H9 (cell line): ENCODE measurements at regions not wholly inside any gene's neighbourhood (a gene's known extent, or its start where the extent isn't known, plus 50 kb on each side); places are given as distances from the start of the nearest gene placed in this dataset.
A peak's percentile ranks its signal among the peaks of the same experiment; 100 is the strongest.

ENCODE experiments used
- DNase-seq: peaks from one replicate; pipeline ENCODE4 v3.0.0-alpha.2; 2017
- H2AFZ ChIP-seq: one replicate; pipeline ENCODE4 v1.6.1; 2013; ENCODE audit warnings: mild to moderate bottlenecking, low read length, control low read depth, moderate library complexity
- H2AK5ac ChIP-seq: 2 replicates; pipeline ENCODE4 v1.6.1; 2013; ENCODE audit warnings: low read length, control low read depth, mixed read lengths; ENCODE audit not compliant: insufficient read length
- H2BK120ac ChIP-seq: one replicate; pipeline ENCODE4 v1.6.1; 2013; ENCODE audit warnings: low read depth, mild to moderate bottlenecking, low read length, control low read depth, inconsistent platforms; ENCODE audit not compliant: poor library complexity, severe bottlenecking
- H2BK12ac ChIP-seq: 2 replicates; pipeline ENCODE4 v1.6.1; 2013; ENCODE audit warnings: low read length, control low read depth, mixed read lengths, low read depth; ENCODE audit not compliant: insufficient read length
- H2BK15ac ChIP-seq: 2 replicates; pipeline ENCODE4 v1.6.1; 2013; ENCODE audit warnings: low read depth, low read length, control low read depth
- H2BK20ac ChIP-seq: one replicate; pipeline ENCODE4 v1.6.1; 2013; ENCODE audit warnings: low read depth, mild to moderate bottlenecking, low read length, control low read depth, inconsistent platforms; ENCODE audit not compliant: poor library complexity, severe bottlenecking
- H2BK5ac ChIP-seq: 2 replicates; pipeline ENCODE4 v1.6.1; 2013; ENCODE audit warnings: low read length, control low read depth, mixed read lengths; ENCODE audit not compliant: insufficient read length
- H3K14ac ChIP-seq: 2 replicates; pipeline ENCODE4 v1.6.1; 2013; ENCODE audit warnings: low read length, control low read depth; ENCODE audit not compliant: insufficient read depth
- H3K18ac ChIP-seq: 2 replicates; pipeline ENCODE4 v1.6.1; 2013; ENCODE audit warnings: low read depth, mild to moderate bottlenecking, mixed read lengths, low read length, control low read depth; ENCODE audit not compliant: insufficient read length
- H3K23ac ChIP-seq: 2 replicates; pipeline ENCODE4 v1.6.1; 2013; ENCODE audit warnings: low read length, control low read depth, mixed read lengths, low read depth; ENCODE audit not compliant: insufficient read length
- H3K23me2 ChIP-seq: 2 replicates; pipeline ENCODE4 v1.6.1; 2013; ENCODE audit warnings: low read depth, mild to moderate bottlenecking, mixed read lengths, low read length, control low read depth; ENCODE audit not compliant: insufficient read length, poor library complexity, severe bottlenecking
- H3K27ac ChIP-seq: 2 replicates; pipeline ENCODE4 v1.5.1; 2013; ENCODE audit warnings: low read length, control low read depth, mixed read lengths, low read depth; ENCODE audit not compliant: insufficient read length
- H3K27me3 ChIP-seq: 2 replicates; pipeline ENCODE4 v1.6.1; 2013; ENCODE audit warnings: low read length, control low read depth, inconsistent platforms; ENCODE audit not compliant: insufficient read depth
- H3K4ac ChIP-seq: 2 replicates; pipeline ENCODE4 v1.6.1; 2013; ENCODE audit warnings: low read depth, mild to moderate bottlenecking, control low read depth, inconsistent platforms, low read length, moderate library complexity
- H3K4me1 ChIP-seq: 2 replicates; pipeline ENCODE4 v1.6.1; 2013; ENCODE audit warnings: low read length, control low read depth, inconsistent platforms; ENCODE audit not compliant: insufficient read depth
- H3K4me2 ChIP-seq: 2 replicates; pipeline ENCODE4 v1.6.1; 2013; ENCODE audit warnings: low read length, control low read depth, mixed read lengths; ENCODE audit not compliant: insufficient read length, insufficient read depth
- H3K56ac ChIP-seq: 2 replicates; pipeline ENCODE4 v1.6.1; 2013; ENCODE audit warnings: low read depth, mild to moderate bottlenecking, mixed read lengths, low read length, control low read depth; ENCODE audit not compliant: insufficient read length
- H3K79me1 ChIP-seq: 2 replicates; pipeline ENCODE4 v1.6.1; 2013; ENCODE audit warnings: low read depth, mild to moderate bottlenecking, moderate library complexity, low read length, control low read depth, inconsistent platforms; ENCODE audit not compliant: insufficient read depth, poor library complexity, severe bottlenecking
- H3K79me2 ChIP-seq: 2 replicates; pipeline ENCODE4 v1.6.1; 2013; ENCODE audit warnings: low read length, control low read depth, inconsistent platforms; ENCODE audit not compliant: insufficient read depth
- H3K9ac ChIP-seq: 2 replicates; pipeline ENCODE4 v1.6.1; 2013; ENCODE audit warnings: low read length, control low read depth, mixed read lengths; ENCODE audit not compliant: insufficient read length; ENCODE audit errors: extremely low read depth
- H3K9me3 ChIP-seq: one replicate; pipeline ENCODE4 v1.6.1; 2013; ENCODE audit warnings: low read depth, low read length, inconsistent platforms; ENCODE audit not compliant: control insufficient read depth
- H3T11ph ChIP-seq: one replicate; pipeline ENCODE4 v1.6.1; 2013; ENCODE audit warnings: mild to moderate bottlenecking, low read length, control low read depth, inconsistent platforms
- H4K20me1 ChIP-seq: one replicate; pipeline ENCODE4 v1.6.1; 2013; ENCODE audit not compliant: control insufficient read depth, insufficient read length, insufficient read depth
- H4K5ac ChIP-seq: 2 replicates; pipeline ENCODE4 v1.6.1; 2013; ENCODE audit warnings: low read depth, mild to moderate bottlenecking, mixed read lengths, low read length, control low read depth; ENCODE audit not compliant: insufficient read length
- H4K8ac ChIP-seq: replicated peaks from 2 replicates; pipeline ENCODE4 v1.6.1; 2013; ENCODE audit warnings: low read length, control low read depth, mixed read lengths, low read depth; ENCODE audit not compliant: insufficient read length
- H4K91ac ChIP-seq: 2 replicates; pipeline ENCODE4 v1.6.1; 2013; ENCODE audit warnings: low read depth, mild to moderate bottlenecking, moderate library complexity, mixed read lengths, low read length, control low read depth; ENCODE audit not compliant: insufficient read length
- H3K27ac Mint-ChIP-seq, 3 experiments: 2 replicates in 2 of 3; 3 replicates in 1 of 3; pipeline ENCODE4 v1.8.0; 2020 to 2021; ENCODE audit warnings: mixed read lengths in 3 of 3, mild to moderate bottlenecking in 1 of 3, moderate library complexity in 1 of 3
- H3K27me3 Mint-ChIP-seq: 2 replicates; pipeline ENCODE4 v1.8.0; 2021; ENCODE audit warnings: low read depth, mild to moderate bottlenecking, moderate library complexity, mixed read lengths
- H3K36me3 Mint-ChIP-seq, 3 experiments: 2 replicates in 2 of 3; 3 replicates in 1 of 3; pipeline ENCODE4 v1.8.0; 2020 to 2021; ENCODE audit warnings: low read depth in 3 of 3, mixed read lengths in 3 of 3; ENCODE audit not compliant: insufficient read depth in 1 of 3
- H3K4me1 Mint-ChIP-seq, 2 experiments: 2 replicates each; pipeline ENCODE4 v1.8.0; 2020; ENCODE audit warnings: mixed read lengths in 2 of 2
- H3K4me3 Mint-ChIP-seq, 2 experiments: 2 replicates in 1 of 2; 3 replicates in 1 of 2; pipeline ENCODE4 v1.8.0; 2020 to 2021; ENCODE audit warnings: mild to moderate bottlenecking in 2 of 2, mixed read lengths in 2 of 2, moderate library complexity in 1 of 2
- H3K9me3 Mint-ChIP-seq, 2 experiments: 2 replicates in 1 of 2; 3 replicates in 1 of 2; pipeline ENCODE4 v1.8.0; 2020; ENCODE audit warnings: mild to moderate bottlenecking in 2 of 2, mixed read lengths in 2 of 2, moderate library complexity in 1 of 2
- WGBS: extraction: QIAGEN DNeasy Blood & Tissue Kit; methylation state at CpG from one replicate; pipeline ENCODE4 v1.1.7; 2013; ENCODE audit warnings: missing lambda C conversion rate, low lambda C conversion rate, mixed read lengths; ENCODE audit not compliant: insufficient read length; ENCODE audit errors: extremely low coverage; 5-methylcytosine and 5-hydroxymethylcytosine counted together
- TF ChIP-seq, protein P1 (sequence below): fragments of 200-600 bp; sonication (generic); conservative IDR thresholded peaks from 3 replicates; pipeline ENCODE4 v1.8.0; 2021; ENCODE audit warnings: antibody characterized with exemption, mild to moderate bottlenecking

GRCh38 chr9:20040991-20041696 is 252.3 kb upstream of the SLC24A2 start:
- Mint-ChIP-seq H3K36me3 (no peaks in the 10 kb centered on the region), H3K4me3 (no peak overlapping the region; a peak in 1 of 5 replicates), H3K27me3 (peaks cover 3% of the 10 kb centered on the region; the same call in 1 of the 2 replicates), H3K27ac (peak overlapping the region in 1 of 3 experiments; percentile 29; a peak in 1 of 7 replicates), H3K4me1 (peaks cover 18 to 24% of the 10 kb centered on the region in 2 experiments), H3K9me3 (no peaks in the 10 kb centered on the region)
- no peak overlapping the region for H2BK5ac ChIP-seq
- no peak overlapping the region for H2BK15ac ChIP-seq
- no peak overlapping the region for H3T11ph ChIP-seq
- H3K56ac ChIP-seq = no peak overlapping the region
- no peak overlapping the region for H3K23ac ChIP-seq
- no peak overlapping the region for H3K4ac ChIP-seq
- TF ChIP-seq, protein P1, sequence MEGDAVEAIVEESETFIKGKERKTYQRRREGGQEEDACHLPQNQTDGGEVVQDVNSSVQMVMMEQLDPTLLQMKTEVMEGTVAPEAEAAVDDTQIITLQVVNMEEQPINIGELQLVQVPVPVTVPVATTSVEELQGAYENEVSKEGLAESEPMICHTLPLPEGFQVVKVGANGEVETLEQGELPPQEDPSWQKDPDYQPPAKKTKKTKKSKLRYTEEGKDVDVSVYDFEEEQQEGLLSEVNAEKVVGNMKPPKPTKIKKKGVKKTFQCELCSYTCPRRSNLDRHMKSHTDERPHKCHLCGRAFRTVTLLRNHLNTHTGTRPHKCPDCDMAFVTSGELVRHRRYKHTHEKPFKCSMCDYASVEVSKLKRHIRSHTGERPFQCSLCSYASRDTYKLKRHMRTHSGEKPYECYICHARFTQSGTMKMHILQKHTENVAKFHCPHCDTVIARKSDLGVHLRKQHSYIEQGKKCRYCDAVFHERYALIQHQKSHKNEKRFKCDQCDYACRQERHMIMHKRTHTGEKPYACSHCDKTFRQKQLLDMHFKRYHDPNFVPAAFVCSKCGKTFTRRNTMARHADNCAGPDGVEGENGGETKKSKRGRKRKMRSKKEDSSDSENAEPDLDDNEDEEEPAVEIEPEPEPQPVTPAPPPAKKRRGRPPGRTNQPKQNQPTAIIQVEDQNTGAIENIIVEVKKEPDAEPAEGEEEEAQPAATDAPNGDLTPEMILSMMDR = no peak
- no peaks in the 10 kb centered on the region for H3K79me1 ChIP-seq
- H3K27ac ChIP-seq = no peak overlapping the region
- no peak overlapping the region for H4K5ac ChIP-seq
- no peaks in the 10 kb centered on the region for H3K9me3 ChIP-seq
- no peaks in the 10 kb centered on the region for H3K23me2 ChIP-seq
- H3K9ac ChIP-seq = no peak overlapping the region
- no peak overlapping the region for H2BK20ac ChIP-seq
- H2BK12ac ChIP-seq = no peak overlapping the region
- H3K79me2 ChIP-seq = no peaks in the 10 kb centered on the region
- H4K20me1 ChIP-seq = no peaks in the 10 kb centered on the region
- H2AFZ ChIP-seq = no peak overlapping the region
- no peak overlapping the region for H2BK120ac ChIP-seq
- no peak overlapping the region for H2AK5ac ChIP-seq
- no CpG with 5 or more reads among the region's 14 CpGs for WGBS
- H3K4me2 ChIP-seq = no peak overlapping the region
- H3K14ac ChIP-seq = no peak overlapping the region
- H4K8ac ChIP-seq = no peak overlapping the region
- no peaks in the 10 kb centered on the region for H3K27me3 ChIP-seq
- no peak overlapping the region for H4K91ac ChIP-seq
- H3K18ac ChIP-seq = no peak overlapping the region
- peaks cover 4% of the 10 kb centered on the region; the same call in 1 of the 2 replicates for H3K4me1 ChIP-seq
- DNase-seq = no peak
